ENCODE measurements at regions not wholly inside any gene's neighbourhood (a gene's known extent, or its start where the extent isn't known, plus 50 kb on each side); places are given as distances from the start of the nearest gene placed in this dataset.

GRCh38 chr2:150101947-150102346 lies 385.5 kb downstream of the RND3 start:
- H3K4me3 ChIP-seq: no peak overlapping the region
- no peaks in the 10 kb centered on the region for H3K27me3 ChIP-seq
- ATAC-seq (no peak), DNase-seq (no peak)
- H3K27ac ChIP-seq: no peak overlapping the region
- H3K36me3 ChIP-seq: no peaks in the 10 kb centered on the region
- H3K9me3 ChIP-seq: no peaks in the 10 kb centered on the region
- 43 to 79% (median 67%) methylated on average over 2 of the region's 2 CpGs for WGBS, 4 donors
- peaks cover 0 to 16% (median 2%) of the 10 kb centered on the region in 12 donors for H3K4me1 ChIP-seq
- TF ChIP-seq CTCF (IDR thresholded peaks at IDR 0.05): no peak
- TF ChIP-seq POLR2A (IDR thresholded peaks at IDR 0.05): no peak
- intact Hi-C loops (cut with DNase I): no loop called here

GRCh38 chr2:150100834-150101233 lies 386.6 kb downstream of the RND3 start:
- intact Hi-C loops (cut with DNase I): no loop called here
- no peak for ATAC-seq

GRCh38 chr2:150100336-150100735 lies 387.1 kb downstream of the RND3 start:
- H3K27ac ChIP-seq: no peak overlapping the region
- no peaks in the 10 kb centered on the region for H3K36me3 ChIP-seq
- no peak for ATAC-seq
- 92 to 100% (median 96%) methylated on average over 3 of the region's 3 CpGs for WGBS, 4 donors
- intact Hi-C loops (cut with DNase I): no loop called here
- no peaks in the 10 kb centered on the region for H3K27me3 ChIP-seq
- no peak for DNase-seq
- TF ChIP-seq CTCF (IDR thresholded peaks at IDR 0.05) (no peak), POLR2A (IDR thresholded peaks at IDR 0.05) (no peak)
- H3K9me3 ChIP-seq: no peaks in the 10 kb centered on the region
- H3K4me1 ChIP-seq: peaks cover 0 to 16% (median 2%) of the 10 kb centered on the region in 12 donors
- H3K4me3 ChIP-seq: no peak overlapping the region

More at GRCh38 chr2:150100834-150101233, 386.6 kb downstream of the RND3 start:
- TF ChIP-seq POLR2A (IDR thresholded peaks at IDR 0.05) (no peak), CTCF (IDR thresholded peaks at IDR 0.05) (no peak)
- Histone ChIP-seq H3K9me3 (no peaks in the 10 kb centered on the region), H3K27me3 (no peaks in the 10 kb centered on the region), H3K27ac (no peak overlapping the region), H3K36me3 (no peaks in the 10 kb centered on the region), H3K4me1 (peaks cover 0 to 16% (median 2%) of the 10 kb centered on the region in 12 donors), H3K4me3 (no peak overlapping the region)
- no peak for DNase-seq

GRCh38 chr2:150099805-150100204 lies 387.7 kb downstream of the RND3 start:
- H3K27ac ChIP-seq: no peak overlapping the region
- H3K36me3 ChIP-seq: no peaks in the 10 kb centered on the region
- no peak for TF ChIP-seq POLR2A (IDR thresholded peaks at IDR 0.05)
- no peak for TF ChIP-seq CTCF (IDR thresholded peaks at IDR 0.05)
- no peak overlapping the region for H3K4me3 ChIP-seq
- no peaks in the 10 kb centered on the region for H3K27me3 ChIP-seq
- ATAC-seq (no peak), DNase-seq (no peak)
- intact Hi-C loops (cut with DNase I): no loop called here
- H3K4me1 ChIP-seq: peaks cover 0 to 16% (median 2%) of the 10 kb centered on the region in 12 donors
- no peaks in the 10 kb centered on the region for H3K9me3 ChIP-seq
